ENCODE measurements at regions not wholly inside any gene's neighbourhood (a gene's known extent, or its start where the extent isn't known, plus 50 kb on each side); places are given as distances from the start of the nearest gene placed in this dataset.

DNA sequence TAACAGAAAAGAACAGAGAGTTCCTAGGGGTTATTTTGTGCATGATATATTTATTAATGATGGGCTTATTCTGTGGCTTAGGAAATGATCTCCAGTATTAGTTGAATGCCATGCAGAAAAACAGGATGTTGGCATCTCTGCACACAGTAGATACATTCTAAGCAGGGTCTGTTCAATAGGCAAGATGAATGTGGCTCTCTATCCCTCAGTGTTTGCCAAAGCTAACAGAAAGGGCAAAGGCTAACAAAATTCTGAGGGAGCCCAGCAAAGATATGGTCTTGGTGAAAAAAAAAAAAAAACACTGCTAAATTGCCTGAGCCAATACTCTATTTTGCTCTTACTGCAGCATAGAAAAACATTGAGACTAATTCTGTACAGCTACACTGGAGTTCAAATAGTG is 1095.8 kb downstream of the UQCRFS1 start:
- TF ChIP-seq, protein P1, sequence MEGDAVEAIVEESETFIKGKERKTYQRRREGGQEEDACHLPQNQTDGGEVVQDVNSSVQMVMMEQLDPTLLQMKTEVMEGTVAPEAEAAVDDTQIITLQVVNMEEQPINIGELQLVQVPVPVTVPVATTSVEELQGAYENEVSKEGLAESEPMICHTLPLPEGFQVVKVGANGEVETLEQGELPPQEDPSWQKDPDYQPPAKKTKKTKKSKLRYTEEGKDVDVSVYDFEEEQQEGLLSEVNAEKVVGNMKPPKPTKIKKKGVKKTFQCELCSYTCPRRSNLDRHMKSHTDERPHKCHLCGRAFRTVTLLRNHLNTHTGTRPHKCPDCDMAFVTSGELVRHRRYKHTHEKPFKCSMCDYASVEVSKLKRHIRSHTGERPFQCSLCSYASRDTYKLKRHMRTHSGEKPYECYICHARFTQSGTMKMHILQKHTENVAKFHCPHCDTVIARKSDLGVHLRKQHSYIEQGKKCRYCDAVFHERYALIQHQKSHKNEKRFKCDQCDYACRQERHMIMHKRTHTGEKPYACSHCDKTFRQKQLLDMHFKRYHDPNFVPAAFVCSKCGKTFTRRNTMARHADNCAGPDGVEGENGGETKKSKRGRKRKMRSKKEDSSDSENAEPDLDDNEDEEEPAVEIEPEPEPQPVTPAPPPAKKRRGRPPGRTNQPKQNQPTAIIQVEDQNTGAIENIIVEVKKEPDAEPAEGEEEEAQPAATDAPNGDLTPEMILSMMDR (IDR thresholded peaks at IDR 0.05; ENCODE audit: extremely low read depth in 1 of 2, insufficient read depth in 1 of 2, low read depth in 1 of 2, low read length in 2 of 2) = no peak
- TF ChIP-seq JUN (IDR thresholded peaks at IDR 0.05; ENCODE audit: borderline replicate concordance, insufficient read depth, insufficient read length, low read depth) = no peak
- TF ChIP-seq EZH2 (IDR thresholded peaks at IDR 0.05; ENCODE audit: borderline replicate concordance, low read depth, low read length, severe bottlenecking) = no peak
- no peak for TF ChIP-seq POLR2A (IDR thresholded peaks at IDR 0.05; ENCODE audit: low read depth, low read length)
- no peak for TF ChIP-seq FOS (IDR thresholded peaks at IDR 0.05; ENCODE audit: borderline replicate concordance, insufficient read depth, low read length)
- TF ChIP-seq, protein P2, sequence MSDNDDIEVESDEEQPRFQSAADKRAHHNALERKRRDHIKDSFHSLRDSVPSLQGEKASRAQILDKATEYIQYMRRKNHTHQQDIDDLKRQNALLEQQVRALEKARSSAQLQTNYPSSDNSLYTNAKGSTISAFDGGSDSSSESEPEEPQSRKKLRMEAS (IDR thresholded peaks at IDR 0.05; ENCODE audit: insufficient read depth, insufficient read length) = no peak
- no peak for TF ChIP-seq POLR2AphosphoS5 (IDR thresholded peaks at IDR 0.05; ENCODE audit: insufficient read depth, low read depth, low read length)
- no peak for TF ChIP-seq MYC (IDR thresholded peaks at IDR 0.05; ENCODE audit: low read depth, low read length)

Measured in endothelial cell of umbilical vein (primary cell).